NOMO-1 treated with dmso at 0.1 percent for 144 hours (cell line): ENCODE measurements at regions not wholly inside any gene's neighbourhood (a gene's known extent, or its start where the extent isn't known, plus 50 kb on each side); places are given as distances from the start of the nearest gene placed in this dataset.
"Not testable (repeated sequence)": the region's sequence is repeated elsewhere in the genome, so short reads cannot be mapped to it uniquely, and the experiment has no call there.

Source experiments
- DNase-seq: peaks from one replicate; lab custom pipeline; 2025; ENCODE audit not compliant: unreplicated experiment; lab: John Stamatoyannopoulos, UW

- DNase-seq: no peak
Measured at GRCh38 chr16:60302676-60303075, 1568.6 kb upstream of the GOT2 start.

GRCh38 chr16:60302261-60302660 lies 1568.1 kb upstream of the GOT2 start:
- no peak for DNase-seq

- no peak for DNase-seq
Measured at GRCh38 chr16:60299241-60299776, 1565.2 kb upstream of the GOT2 start.

GRCh38 chr16:60295451-60295850 lies 1561.3 kb upstream of the GOT2 start:
- no peak for DNase-seq

GRCh38 chr16:60285794-60286193 lies 1551.7 kb upstream of the GOT2 start:
- DNase-seq: no peak

GRCh38 chr16:60279061-60279665 lies 1545.0 kb upstream of the GOT2 start:
- DNase-seq: no peak

GRCh38 chr16:60274431-60275019 lies 1540.4 kb upstream of the GOT2 start:
- DNase-seq: no peak

GRCh38 chr16:60271781-60272180 lies 1537.7 kb upstream of the GOT2 start:
- no peak for DNase-seq

GRCh38 chr16:60271025-60271771 lies 1537.1 kb upstream of the GOT2 start:
- DNase-seq: no peak

- no peak for DNase-seq
Measured at GRCh38 chr16:60261425-60261824, 1527.3 kb upstream of the GOT2 start.

- no peak for DNase-seq
Measured at GRCh38 chr16:60259956-60260355, 1525.8 kb upstream of the GOT2 start.

GRCh38 chr16:60246086-60246485 lies 1512.0 kb upstream of the GOT2 start:
- DNase-seq: no peak

- DNase-seq: no peak
Measured at GRCh38 chr16:60241671-60242070, 1507.6 kb upstream of the GOT2 start.

- no peak for DNase-seq
Measured at GRCh38 chr16:60230666-60231065, 1496.5 kb upstream of the GOT2 start.

GRCh38 chr16:60225541-60225940 lies 1491.4 kb upstream of the GOT2 start:
- no peak for DNase-seq

GRCh38 chr16:60217787-60218186 lies 1483.7 kb upstream of the GOT2 start:
- no peak for DNase-seq

- DNase-seq: no peak
Measured at GRCh38 chr16:60214311-60214710, 1480.2 kb upstream of the GOT2 start.

- no peak for DNase-seq
Measured at GRCh38 chr16:60206516-60206915, 1472.4 kb upstream of the GOT2 start.

GRCh38 chr16:60204181-60204580 lies 1470.1 kb upstream of the GOT2 start:
- no peak for DNase-seq

- no peak for DNase-seq
Measured at GRCh38 chr16:60203525-60204124, 1469.5 kb upstream of the GOT2 start.

GRCh38 chr16:60200729-60201128 lies 1466.6 kb upstream of the GOT2 start:
- DNase-seq: not testable (repeated sequence)

- no peak for DNase-seq
Measured at GRCh38 chr16:60200161-60200560, 1466.0 kb upstream of the GOT2 start.
